ENCODE measurements at regions not wholly inside any gene's neighbourhood (a gene's known extent, or its start where the extent isn't known, plus 50 kb on each side); places are given as distances from the start of the nearest gene placed in this dataset.
"Not testable (repeated sequence)": the region's sequence is repeated elsewhere in the genome, so short reads cannot be mapped to it uniquely, and the experiment has no call there.

- not testable (repeated sequence) for H3K4me2 ChIP-seq (ENCODE audit: insufficient read depth, low read length, poor library complexity, severe bottlenecking)
- no CpG with 5 or more reads among the region's 7 CpGs for WGBS, 2 donors (ENCODE audit: extremely low coverage in 2 of 2, insufficient read length in 2 of 2, insufficient replicate concordance in 1 of 2)
Measured at GRCh38 chr16:21422824-21423223, 144.7 kb upstream of the CRYM start.

GRCh38 chr16:21404699-21405098 is 126.6 kb upstream of the CRYM start:
- not testable (repeated sequence) for H3K36me3 ChIP-seq (replicated peaks in 1 of 2; ENCODE audit: control insufficient read depth in 2 of 2, insufficient read depth in 2 of 2, low read length in 2 of 2); H3K4me1 ChIP-seq (ENCODE audit: control insufficient read depth in 2 of 2, insufficient read depth in 1 of 2, low read depth in 1 of 2, low read length in 2 of 2); H2BK12ac ChIP-seq (ENCODE audit: low read length); DNase-seq (ENCODE audit: low spot score); H3K79me1 ChIP-seq (ENCODE audit: low read depth, low read length); H4K91ac ChIP-seq (ENCODE audit: low read depth, low read length, poor library complexity); H3K27ac ChIP-seq (replicated peaks; ENCODE audit: low read length); H2BK15ac ChIP-seq (ENCODE audit: low read length); H3K27me3 ChIP-seq (ENCODE audit: control insufficient read depth in 3 of 3, insufficient read depth in 3 of 3, low read depth in 1 of 3, low read length in 3 of 3); H2BK5ac ChIP-seq (ENCODE audit: low read length); H3K4ac ChIP-seq (ENCODE audit: low read length); H4K8ac ChIP-seq (ENCODE audit: low read depth, low read length); H3K4me2 ChIP-seq (ENCODE audit: insufficient read depth, low read length, poor library complexity, severe bottlenecking); H3K9me3 ChIP-seq (replicated peaks in 1 of 2; ENCODE audit: control insufficient read depth in 2 of 2, insufficient read depth in 1 of 2, low read depth in 1 of 2, low read length in 2 of 2); H3K9ac ChIP-seq (ENCODE audit: low read depth, low read length, poor library complexity); H2AK5ac ChIP-seq (ENCODE audit: low read depth, low read length); H2BK120ac ChIP-seq (ENCODE audit: low read depth, low read length); H3K14ac ChIP-seq (ENCODE audit: low read length); H3K18ac ChIP-seq (ENCODE audit: low read length); H3K23ac ChIP-seq (ENCODE audit: low read depth, low read length, poor library complexity); H3K4me3 ChIP-seq (ENCODE audit: low read length in 2 of 2); H2AFZ ChIP-seq (ENCODE audit: low read length)
- no CpG with 5 or more reads among the region's 13 CpGs for WGBS, 2 donors (ENCODE audit: extremely low coverage in 2 of 2, insufficient read length in 2 of 2, insufficient replicate concordance in 1 of 2)

More at GRCh38 chr16:21422824-21423223, 144.7 kb upstream of the CRYM start:
- H3K9ac ChIP-seq (ENCODE audit: low read depth, low read length, poor library complexity); H2AK5ac ChIP-seq (ENCODE audit: low read depth, low read length); H3K27ac ChIP-seq (replicated peaks; ENCODE audit: low read length); H2BK15ac ChIP-seq (ENCODE audit: low read length); H4K8ac ChIP-seq (ENCODE audit: low read depth, low read length); H3K14ac ChIP-seq (ENCODE audit: low read length); H3K79me1 ChIP-seq (ENCODE audit: low read depth, low read length); H3K27me3 ChIP-seq (ENCODE audit: control insufficient read depth in 3 of 3, insufficient read depth in 3 of 3, low read depth in 1 of 3, low read length in 3 of 3); H2BK5ac ChIP-seq (ENCODE audit: low read length); H3K9me3 ChIP-seq (replicated peaks in 1 of 2; ENCODE audit: control insufficient read depth in 2 of 2, insufficient read depth in 1 of 2, low read depth in 1 of 2, low read length in 2 of 2); H3K4me1 ChIP-seq (ENCODE audit: control insufficient read depth in 2 of 2, insufficient read depth in 1 of 2, low read depth in 1 of 2, low read length in 2 of 2); H2BK12ac ChIP-seq (ENCODE audit: low read length); H2AFZ ChIP-seq (ENCODE audit: low read length); H3K23ac ChIP-seq (ENCODE audit: low read depth, low read length, poor library complexity); H3K4ac ChIP-seq (ENCODE audit: low read length); DNase-seq (ENCODE audit: low spot score); H4K91ac ChIP-seq (ENCODE audit: low read depth, low read length, poor library complexity); H2BK120ac ChIP-seq (ENCODE audit: low read depth, low read length); H3K4me3 ChIP-seq (ENCODE audit: low read length in 2 of 2); H3K36me3 ChIP-seq (replicated peaks in 1 of 2; ENCODE audit: control insufficient read depth in 2 of 2, insufficient read depth in 2 of 2, low read length in 2 of 2); H3K18ac ChIP-seq (ENCODE audit: low read length): not testable (repeated sequence)

- WGBS, 2 donors (ENCODE audit: extremely low coverage in 2 of 2, insufficient read length in 2 of 2, insufficient replicate concordance in 1 of 2): no CpG with 5 or more reads among the region's 5 CpGs
- H3K9me3 ChIP-seq (replicated peaks in 1 of 2; ENCODE audit: control insufficient read depth in 2 of 2, insufficient read depth in 1 of 2, low read depth in 1 of 2, low read length in 2 of 2): not testable (repeated sequence)
Measured at GRCh38 chr16:21397866-21398265, 119.8 kb upstream of the CRYM start.

GRCh38 chr16:21396545-21396944 is 118.5 kb upstream of the CRYM start:
- H2AK5ac ChIP-seq (ENCODE audit: low read depth, low read length); H3K23ac ChIP-seq (ENCODE audit: low read depth, low read length, poor library complexity); H3K4me3 ChIP-seq (ENCODE audit: low read length in 2 of 2); H3K9ac ChIP-seq (ENCODE audit: low read depth, low read length, poor library complexity); H2BK120ac ChIP-seq (ENCODE audit: low read depth, low read length); H4K91ac ChIP-seq (ENCODE audit: low read depth, low read length, poor library complexity); H3K36me3 ChIP-seq (replicated peaks in 1 of 2; ENCODE audit: control insufficient read depth in 2 of 2, insufficient read depth in 2 of 2, low read length in 2 of 2); H3K4ac ChIP-seq (ENCODE audit: low read length); H2BK5ac ChIP-seq (ENCODE audit: low read length); H2BK12ac ChIP-seq (ENCODE audit: low read length); H3K4me2 ChIP-seq (ENCODE audit: insufficient read depth, low read length, poor library complexity, severe bottlenecking); H4K8ac ChIP-seq (ENCODE audit: low read depth, low read length); H3K18ac ChIP-seq (ENCODE audit: low read length); H3K14ac ChIP-seq (ENCODE audit: low read length); H3K9me3 ChIP-seq (replicated peaks in 1 of 2; ENCODE audit: control insufficient read depth in 2 of 2, insufficient read depth in 1 of 2, low read depth in 1 of 2, low read length in 2 of 2); H3K79me1 ChIP-seq (ENCODE audit: low read depth, low read length); H2BK15ac ChIP-seq (ENCODE audit: low read length); H3K4me1 ChIP-seq (ENCODE audit: control insufficient read depth in 2 of 2, insufficient read depth in 1 of 2, low read depth in 1 of 2, low read length in 2 of 2); H3K27me3 ChIP-seq (ENCODE audit: control insufficient read depth in 3 of 3, insufficient read depth in 3 of 3, low read depth in 1 of 3, low read length in 3 of 3); H3K27ac ChIP-seq (replicated peaks; ENCODE audit: low read length); H2AFZ ChIP-seq (ENCODE audit: low read length); DNase-seq (ENCODE audit: low spot score): not testable (repeated sequence)
- WGBS, 2 donors (ENCODE audit: extremely low coverage in 2 of 2, insufficient read length in 2 of 2, insufficient replicate concordance in 1 of 2): no CpG with 5 or more reads among the region's 4 CpGs

More at GRCh38 chr16:21397866-21398265, 119.8 kb upstream of the CRYM start:
- not testable (repeated sequence) for H2BK15ac ChIP-seq (ENCODE audit: low read length); H3K36me3 ChIP-seq (replicated peaks in 1 of 2; ENCODE audit: control insufficient read depth in 2 of 2, insufficient read depth in 2 of 2, low read length in 2 of 2); H3K9ac ChIP-seq (ENCODE audit: low read depth, low read length, poor library complexity); H4K8ac ChIP-seq (ENCODE audit: low read depth, low read length); H2BK12ac ChIP-seq (ENCODE audit: low read length); H3K4ac ChIP-seq (ENCODE audit: low read length); H2BK120ac ChIP-seq (ENCODE audit: low read depth, low read length); H3K27me3 ChIP-seq (ENCODE audit: control insufficient read depth in 3 of 3, insufficient read depth in 3 of 3, low read depth in 1 of 3, low read length in 3 of 3); H3K79me1 ChIP-seq (ENCODE audit: low read depth, low read length); DNase-seq (ENCODE audit: low spot score); H2BK5ac ChIP-seq (ENCODE audit: low read length); H3K18ac ChIP-seq (ENCODE audit: low read length); H3K23ac ChIP-seq (ENCODE audit: low read depth, low read length, poor library complexity); H3K4me3 ChIP-seq (ENCODE audit: low read length in 2 of 2); H3K4me1 ChIP-seq (ENCODE audit: control insufficient read depth in 2 of 2, insufficient read depth in 1 of 2, low read depth in 1 of 2, low read length in 2 of 2); H3K14ac ChIP-seq (ENCODE audit: low read length); H3K27ac ChIP-seq (replicated peaks; ENCODE audit: low read length); H2AFZ ChIP-seq (ENCODE audit: low read length); H4K91ac ChIP-seq (ENCODE audit: low read depth, low read length, poor library complexity); H2AK5ac ChIP-seq (ENCODE audit: low read depth, low read length); H3K4me2 ChIP-seq (ENCODE audit: insufficient read depth, low read length, poor library complexity, severe bottlenecking)
